ENCODE measurements at regions not wholly inside any gene's neighbourhood (a gene's known extent, or its start where the extent isn't known, plus 50 kb on each side); places are given as distances from the start of the nearest gene placed in this dataset.

DNA sequence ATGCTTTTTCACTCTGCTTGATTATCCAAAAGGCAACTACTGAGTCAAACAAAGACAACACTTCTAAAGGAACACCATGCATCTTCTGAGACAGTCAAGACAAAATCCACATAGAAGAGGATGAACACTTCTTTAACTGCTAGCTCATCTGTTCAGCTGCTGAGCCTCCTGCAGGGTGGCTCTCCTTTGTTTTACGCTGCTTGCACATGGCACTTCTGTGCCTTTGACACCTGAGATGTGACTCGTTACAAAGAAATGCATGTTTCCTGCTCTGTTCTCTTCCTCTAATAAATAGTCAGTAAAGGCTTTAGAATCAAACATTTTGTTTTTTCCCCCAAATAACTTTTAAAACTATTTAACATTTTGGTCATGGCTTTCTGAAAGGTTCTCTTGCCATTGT, 1129.4 kb downstream of the TDRD15 start:
- H2BK15ac ChIP-seq (ENCODE audit: low read length), result no peak overlapping the region
- peaks cover 0 to 5% of the 10 kb centered on the region in 2 donors for H3K4me1 ChIP-seq (ENCODE audit: control insufficient read depth in 2 of 2, insufficient read depth in 1 of 2, low read depth in 1 of 2, low read length in 2 of 2)
- no peak overlapping the region for H3K14ac ChIP-seq (ENCODE audit: low read length)
- no peak overlapping the region for H2BK5ac ChIP-seq (ENCODE audit: low read length)
- no peaks in the 10 kb centered on the region for H3K36me3 ChIP-seq (replicated peaks in 1 of 2; ENCODE audit: control insufficient read depth in 2 of 2, insufficient read depth in 2 of 2, low read length in 2 of 2)
- H3K9me3 ChIP-seq (replicated peaks in 1 of 2; ENCODE audit: control insufficient read depth in 2 of 2, insufficient read depth in 1 of 2, low read depth in 1 of 2, low read length in 2 of 2), result no peaks in the 10 kb centered on the region
- H4K8ac ChIP-seq (ENCODE audit: low read depth, low read length), result no peak overlapping the region
- no peak overlapping the region for H3K18ac ChIP-seq (ENCODE audit: low read length)
- no peak overlapping the region for H3K23ac ChIP-seq (ENCODE audit: low read depth, low read length, poor library complexity)
- no peak overlapping the region for H2AK5ac ChIP-seq (ENCODE audit: low read depth, low read length)
- WGBS, 2 donors (ENCODE audit: extremely low coverage in 2 of 2, insufficient read length in 2 of 2, insufficient replicate concordance in 1 of 2), result no CpG with 5 or more reads among the region's 2 CpGs
- H3K4me2 ChIP-seq (ENCODE audit: insufficient read depth, low read length, poor library complexity, severe bottlenecking), result no peak overlapping the region
- no peak for DNase-seq (ENCODE audit: low spot score)
- H3K79me1 ChIP-seq (ENCODE audit: low read depth, low read length), result no peaks in the 10 kb centered on the region
- H3K27ac ChIP-seq (replicated peaks; ENCODE audit: low read length), result no peak overlapping the region
- no peak overlapping the region for H4K91ac ChIP-seq (ENCODE audit: low read depth, low read length, poor library complexity)
- no peak overlapping the region for H2BK120ac ChIP-seq (ENCODE audit: low read depth, low read length)
- H2AFZ ChIP-seq (ENCODE audit: low read length), result no peak overlapping the region
- H2BK12ac ChIP-seq (ENCODE audit: low read length), result no peak overlapping the region
- no peak overlapping the region for H3K4ac ChIP-seq (ENCODE audit: low read length)
- H3K27me3 ChIP-seq (ENCODE audit: control insufficient read depth in 3 of 3, insufficient read depth in 3 of 3, low read depth in 1 of 3, low read length in 3 of 3), result no peaks in the 10 kb centered on the region
- H3K4me3 ChIP-seq (ENCODE audit: low read length in 2 of 2), result no peak overlapping the region
- H3K9ac ChIP-seq (ENCODE audit: low read depth, low read length, poor library complexity), result no peak overlapping the region

- no peaks in the 10 kb centered on the region for H3K36me3 ChIP-seq (replicated peaks in 1 of 2; ENCODE audit: control insufficient read depth in 2 of 2, insufficient read depth in 2 of 2, low read length in 2 of 2)
- no peak overlapping the region for H2BK120ac ChIP-seq (ENCODE audit: low read depth, low read length)
- no CpG with 5 or more reads among the region's 7 CpGs for WGBS, 2 donors (ENCODE audit: extremely low coverage in 2 of 2, insufficient read length in 2 of 2, insufficient replicate concordance in 1 of 2)
- no peak overlapping the region for H3K23ac ChIP-seq (ENCODE audit: low read depth, low read length, poor library complexity)
- DNase-seq (ENCODE audit: low spot score), result no peak
- H3K79me1 ChIP-seq (ENCODE audit: low read depth, low read length), result no peaks in the 10 kb centered on the region
- H3K4me2 ChIP-seq (ENCODE audit: insufficient read depth, low read length, poor library complexity, severe bottlenecking), result no peak overlapping the region
- H2BK15ac ChIP-seq (ENCODE audit: low read length), result no peak overlapping the region
- H3K27ac ChIP-seq (replicated peaks; ENCODE audit: low read length), result no peak overlapping the region
- no peak overlapping the region for H4K91ac ChIP-seq (ENCODE audit: low read depth, low read length, poor library complexity)
- no peaks in the 10 kb centered on the region for H3K27me3 ChIP-seq (ENCODE audit: control insufficient read depth in 3 of 3, insufficient read depth in 3 of 3, low read depth in 1 of 3, low read length in 3 of 3)
- no peak overlapping the region for H3K9ac ChIP-seq (ENCODE audit: low read depth, low read length, poor library complexity)
- H2AFZ ChIP-seq (ENCODE audit: low read length), result no peak overlapping the region
- H2BK5ac ChIP-seq (ENCODE audit: low read length), result no peak overlapping the region
- H3K4me3 ChIP-seq (ENCODE audit: low read length in 2 of 2), result no peak overlapping the region
- H3K9me3 ChIP-seq (replicated peaks in 1 of 2; ENCODE audit: control insufficient read depth in 2 of 2, insufficient read depth in 1 of 2, low read depth in 1 of 2, low read length in 2 of 2), result no peaks in the 10 kb centered on the region
- H3K4me1 ChIP-seq (ENCODE audit: control insufficient read depth in 2 of 2, insufficient read depth in 1 of 2, low read depth in 1 of 2, low read length in 2 of 2), result no peaks in the 10 kb centered on the region
- H3K4ac ChIP-seq (ENCODE audit: low read length), result no peak overlapping the region
- no peak overlapping the region for H3K14ac ChIP-seq (ENCODE audit: low read length)
- H3K18ac ChIP-seq (ENCODE audit: low read length), result no peak overlapping the region
- H2BK12ac ChIP-seq (ENCODE audit: low read length), result no peak overlapping the region
- no peak overlapping the region for H4K8ac ChIP-seq (ENCODE audit: low read depth, low read length)
- H2AK5ac ChIP-seq (ENCODE audit: low read depth, low read length), result no peak overlapping the region
Measured at GRCh38 chr2:22261165-22261564, 1123.8 kb upstream of the KLHL29 start.

DNA sequence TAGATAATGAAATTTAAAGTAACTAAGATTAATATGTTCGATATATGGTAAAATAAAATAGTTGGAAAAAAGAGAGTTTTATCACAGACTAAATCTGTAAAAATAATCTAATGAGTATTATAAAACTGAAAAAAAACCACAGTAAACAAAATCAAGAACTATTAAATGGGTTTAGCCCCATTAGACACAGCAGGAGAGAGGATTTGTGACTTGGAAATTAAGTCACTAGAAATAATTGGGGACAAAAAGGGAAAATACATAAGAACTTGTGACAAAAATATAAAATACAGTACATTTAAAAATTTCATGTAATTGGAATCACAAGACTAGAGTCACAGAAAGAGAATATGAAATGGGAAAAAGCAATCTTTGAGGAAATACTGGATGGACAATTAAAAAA, 1114.6 kb upstream of the KLHL29 start:
- Histone ChIP-seq H3K4me3 (ENCODE audit: low read length in 2 of 2) (no peak overlapping the region), H3K23ac (ENCODE audit: low read depth, low read length, poor library complexity) (no peak overlapping the region), H3K9me3 (replicated peaks in 1 of 2; ENCODE audit: control insufficient read depth in 2 of 2, insufficient read depth in 1 of 2, low read depth in 1 of 2, low read length in 2 of 2) (no peaks in the 10 kb centered on the region), H3K79me1 (ENCODE audit: low read depth, low read length) (no peaks in the 10 kb centered on the region), H2BK15ac (ENCODE audit: low read length) (no peak overlapping the region), H3K4ac (ENCODE audit: low read length) (no peak overlapping the region), H3K9ac (ENCODE audit: low read depth, low read length, poor library complexity) (no peak overlapping the region), H3K36me3 (replicated peaks in 1 of 2; ENCODE audit: control insufficient read depth in 2 of 2, insufficient read depth in 2 of 2, low read length in 2 of 2) (no peaks in the 10 kb centered on the region), H4K8ac (ENCODE audit: low read depth, low read length) (no peak overlapping the region), H2BK120ac (ENCODE audit: low read depth, low read length) (no peak overlapping the region), H2AK5ac (ENCODE audit: low read depth, low read length) (no peak overlapping the region), H2BK5ac (ENCODE audit: low read length) (no peak overlapping the region), H3K4me2 (ENCODE audit: insufficient read depth, low read length, poor library complexity, severe bottlenecking) (no peak overlapping the region), H3K14ac (ENCODE audit: low read length) (no peak overlapping the region), H4K91ac (ENCODE audit: low read depth, low read length, poor library complexity) (no peak overlapping the region), H3K27me3 (ENCODE audit: control insufficient read depth in 3 of 3, insufficient read depth in 3 of 3, low read depth in 1 of 3, low read length in 3 of 3) (no peaks in the 10 kb centered on the region), H2BK12ac (ENCODE audit: low read length) (no peak overlapping the region), H3K18ac (ENCODE audit: low read length) (no peak overlapping the region), H3K27ac (replicated peaks; ENCODE audit: low read length) (no peak overlapping the region), H3K4me1 (ENCODE audit: control insufficient read depth in 2 of 2, insufficient read depth in 1 of 2, low read depth in 1 of 2, low read length in 2 of 2) (no peaks in the 10 kb centered on the region), H2AFZ (ENCODE audit: low read length) (no peak overlapping the region)
- no peak for DNase-seq (ENCODE audit: low spot score)
- 100% methylated on average over 1 of the region's 1 CpG; no CpG with 5 or more reads in 1 of the 2 donors for WGBS, 2 donors (ENCODE audit: extremely low coverage in 2 of 2, insufficient read length in 2 of 2, insufficient replicate concordance in 1 of 2)

GRCh38 chr2:22273853-22274252, 1111.1 kb upstream of the KLHL29 start:
- Histone ChIP-seq H2AK5ac (ENCODE audit: low read depth, low read length) (no peak overlapping the region), H3K18ac (ENCODE audit: low read length) (no peak overlapping the region), H2BK120ac (ENCODE audit: low read depth, low read length) (no peak overlapping the region), H3K9me3 (replicated peaks in 1 of 2; ENCODE audit: control insufficient read depth in 2 of 2, insufficient read depth in 1 of 2, low read depth in 1 of 2, low read length in 2 of 2) (no peaks in the 10 kb centered on the region), H3K27ac (replicated peaks; ENCODE audit: low read length) (no peak overlapping the region), H2BK5ac (ENCODE audit: low read length) (no peak overlapping the region), H2AFZ (ENCODE audit: low read length) (no peak overlapping the region), H3K4me3 (ENCODE audit: low read length in 2 of 2) (no peak overlapping the region), H3K4me1 (ENCODE audit: control insufficient read depth in 2 of 2, insufficient read depth in 1 of 2, low read depth in 1 of 2, low read length in 2 of 2) (no peaks in the 10 kb centered on the region), H3K4ac (ENCODE audit: low read length) (no peak overlapping the region), H2BK12ac (ENCODE audit: low read length) (no peak overlapping the region), H3K27me3 (ENCODE audit: control insufficient read depth in 3 of 3, insufficient read depth in 3 of 3, low read depth in 1 of 3, low read length in 3 of 3) (no peaks in the 10 kb centered on the region), H2BK15ac (ENCODE audit: low read length) (no peak overlapping the region), H4K91ac (ENCODE audit: low read depth, low read length, poor library complexity) (no peak overlapping the region), H3K4me2 (ENCODE audit: insufficient read depth, low read length, poor library complexity, severe bottlenecking) (no peak overlapping the region), H3K79me1 (ENCODE audit: low read depth, low read length) (no peaks in the 10 kb centered on the region), H3K14ac (ENCODE audit: low read length) (no peak overlapping the region), H3K23ac (ENCODE audit: low read depth, low read length, poor library complexity) (no peak overlapping the region), H4K8ac (ENCODE audit: low read depth, low read length) (no peak overlapping the region), H3K9ac (ENCODE audit: low read depth, low read length, poor library complexity) (no peak overlapping the region), H3K36me3 (replicated peaks in 1 of 2; ENCODE audit: control insufficient read depth in 2 of 2, insufficient read depth in 2 of 2, low read length in 2 of 2) (no peaks in the 10 kb centered on the region)
- DNase-seq (ENCODE audit: low spot score), result no peak
- no CpG with 5 or more reads among the region's 1 CpG for WGBS, 2 donors (ENCODE audit: extremely low coverage in 2 of 2, insufficient read length in 2 of 2, insufficient replicate concordance in 1 of 2)
